MM.1S (cell line): ENCODE measurements at regions not wholly inside any gene's neighbourhood (a gene's known extent, or its start where the extent isn't known, plus 50 kb on each side); places are given as distances from the start of the nearest gene placed in this dataset.

Experiments used
- DNase-seq: peaks from one replicate; pipeline ENCODE4 v3.0.0-alpha.2; 2015
- H2AFZ ChIP-seq: fragments of 300-600 bp; sonication (generic); 2 replicates; pipeline ENCODE4 v1.6.0; 2016; ENCODE audit warnings: antibody characterized with exemption, low read length
- H3F3A ChIP-seq: fragments of 300-600 bp; sonication (generic); 2 replicates; pipeline ENCODE4 v1.6.1; 2016; ENCODE audit warnings: mild to moderate bottlenecking, antibody characterized with exemption, low read length, moderate library complexity, mixed read lengths; ENCODE audit not compliant: insufficient read depth
- H3K27ac ChIP-seq: fragments of 300-600 bp; sonication (generic); 2 replicates; pipeline ENCODE4 v1.5.1; 2016; ENCODE audit warnings: mild to moderate bottlenecking, low read length
- H3K27me3 ChIP-seq: fragments of 300-600 bp; sonication (generic); replicated peaks from 2 replicates; pipeline ENCODE4 v1.6.0; 2016; ENCODE audit warnings: low read length; ENCODE audit not compliant: insufficient read depth
- H3K36me3 ChIP-seq: fragments of 300-600 bp; sonication (generic); replicated peaks from 2 replicates; pipeline ENCODE4 v1.6.1; 2016; ENCODE audit warnings: mild to moderate bottlenecking, low read length, mixed read lengths; ENCODE audit not compliant: insufficient read depth
- H3K4me1 ChIP-seq: fragments of 300-600 bp; sonication (generic); 2 replicates; pipeline ENCODE4 v1.6.1; 2016; ENCODE audit warnings: low read length, mixed read lengths
- H3K4me2 ChIP-seq: fragments of 300-600 bp; sonication (generic); 2 replicates; pipeline ENCODE4 v1.6.0; 2016; ENCODE audit warnings: low read depth, low read length
- H3K4me3 ChIP-seq: fragments of 300-600 bp; sonication (generic); 2 replicates; pipeline ENCODE4 v1.5.1; 2016; ENCODE audit warnings: low read length, mixed read lengths
- H3K79me2 ChIP-seq: fragments of 300-600 bp; sonication (generic); 2 replicates; pipeline ENCODE4 v1.6.1; 2016; ENCODE audit warnings: mixed run types, low read length, mixed read lengths
- H3K9ac ChIP-seq: fragments of 300-600 bp; sonication (generic); 2 replicates; pipeline ENCODE4 v1.6.1; 2016; ENCODE audit warnings: low read length, mixed read lengths
- H3K9me2 ChIP-seq: fragments of 300-600 bp; sonication (generic); replicated peaks from 2 replicates; pipeline ENCODE4 v1.6.1; 2016; ENCODE audit warnings: mild to moderate bottlenecking, low read length, mixed read lengths; ENCODE audit not compliant: insufficient read depth
- H3K9me3 ChIP-seq: fragments of 300-600 bp; sonication (generic); replicated peaks from 2 replicates; pipeline ENCODE4 v1.6.1; 2016; ENCODE audit warnings: mild to moderate bottlenecking, low read length, mixed read lengths; ENCODE audit not compliant: insufficient read depth
- H4K20me1 ChIP-seq: fragments of 300-600 bp; sonication (generic); 2 replicates; pipeline ENCODE4 v1.6.1; 2016; ENCODE audit warnings: mild to moderate bottlenecking, low read length, moderate library complexity, mixed read lengths; ENCODE audit not compliant: insufficient read depth
- CTCF ChIP-seq: fragments of 300-600 bp; sonication (generic); IDR thresholded peaks from 2 replicates; pipeline ENCODE4 v1.5.1; 2016; ENCODE audit warnings: antibody characterized with exemption, low read length, mixed read lengths
- EZH2 ChIP-seq: fragments of 300-600 bp; sonication (generic); optimal IDR thresholded peaks from 2 replicates; pipeline ENCODE3; 2017; ENCODE audit warnings: low read depth, mild to moderate bottlenecking, antibody characterized with exemption, low read length, mixed read lengths
- EZH2phosphoT487 ChIP-seq: fragments of 300-600 bp; sonication (generic); IDR thresholded peaks from 2 replicates; pipeline ENCODE4 v1.6.1; 2018; ENCODE audit warnings: antibody characterized with exemption, low read length

GRCh38 chr3:18680758-18681157 is 255.6 kb upstream of the SATB1 start:
- no peak overlapping the region for H3K9ac ChIP-seq
- no peaks in the 10 kb centered on the region for H3K9me2 ChIP-seq
- no peaks in the 10 kb centered on the region for H3K9me3 ChIP-seq
- no peaks in the 10 kb centered on the region for H4K20me1 ChIP-seq
- H3K36me3 ChIP-seq = no peaks in the 10 kb centered on the region
- no peak overlapping the region for H3K4me2 ChIP-seq
- no peaks in the 10 kb centered on the region for H3F3A ChIP-seq
- no peaks in the 10 kb centered on the region for H3K27me3 ChIP-seq
- no peaks in the 10 kb centered on the region for H3K4me1 ChIP-seq
- H3K4me3 ChIP-seq = no peak overlapping the region
- TF ChIP-seq CTCF = no peak
- TF ChIP-seq EZH2phosphoT487 = no peak
- no peak for TF ChIP-seq EZH2
- no peak overlapping the region for H2AFZ ChIP-seq
- no peak overlapping the region for H3K27ac ChIP-seq
- H3K79me2 ChIP-seq = no peaks in the 10 kb centered on the region
- no peak for DNase-seq

- TF ChIP-seq CTCF (no peak), EZH2 (no peak), EZH2phosphoT487 (no peak)
- no peaks in the 10 kb centered on the region for H4K20me1 ChIP-seq
These were observed 254.1 kb upstream of the SATB1 start for GRCh38 chr3:18679238-18679637.

GRCh38 chr3:18675197-18675596 is 250.1 kb upstream of the SATB1 start:
- H3K27ac ChIP-seq = no peak overlapping the region

More at GRCh38 chr3:18679238-18679637, 254.1 kb upstream of the SATB1 start:
- Histone ChIP-seq H3K9me2 (no peaks in the 10 kb centered on the region), H3F3A (no peaks in the 10 kb centered on the region), H3K27me3 (no peaks in the 10 kb centered on the region), H3K4me1 (peaks cover 7% of the 10 kb centered on the region; the same call in 1 of the 2 replicates), H3K79me2 (no peaks in the 10 kb centered on the region), H3K4me3 (no peak overlapping the region), H3K27ac (no peak overlapping the region), H3K36me3 (no peaks in the 10 kb centered on the region), H2AFZ (no peak overlapping the region), H3K9ac (no peak overlapping the region), H3K9me3 (no peaks in the 10 kb centered on the region), H3K4me2 (no peak overlapping the region)
- DNase-seq = no peak

More at GRCh38 chr3:18675197-18675596, 250.1 kb upstream of the SATB1 start:
- Histone ChIP-seq H3K9me2 (no peaks in the 10 kb centered on the region), H4K20me1 (no peaks in the 10 kb centered on the region), H3K27me3 (no peaks in the 10 kb centered on the region), H3K36me3 (no peaks in the 10 kb centered on the region), H3K4me3 (no peak overlapping the region), H3K9ac (no peak overlapping the region), H3K79me2 (no peaks in the 10 kb centered on the region), H3F3A (no peaks in the 10 kb centered on the region), H3K9me3 (no peaks in the 10 kb centered on the region; the same call in 1 of the 2 replicates), H3K4me1 (peaks cover 11% of the 10 kb centered on the region; the same call in 1 of the 2 replicates), H2AFZ (no peak overlapping the region), H3K4me2 (no peak overlapping the region)
- no peak for DNase-seq
- no peak for TF ChIP-seq EZH2
- TF ChIP-seq CTCF = no peak
- TF ChIP-seq EZH2phosphoT487 = no peak
